DMS114 treated with DMSO at 0.1 percent for 48 hours (cell line): ENCODE measurements at regions not wholly inside any gene's neighbourhood (a gene's known extent, or its start where the extent isn't known, plus 50 kb on each side); places are given as distances from the start of the nearest gene placed in this dataset.

Experiments used
- DNase-seq: peaks from one replicate; lab custom pipeline; 2025; ENCODE audit not compliant: unreplicated experiment; lab: John Stamatoyannopoulos, UW

DNA sequence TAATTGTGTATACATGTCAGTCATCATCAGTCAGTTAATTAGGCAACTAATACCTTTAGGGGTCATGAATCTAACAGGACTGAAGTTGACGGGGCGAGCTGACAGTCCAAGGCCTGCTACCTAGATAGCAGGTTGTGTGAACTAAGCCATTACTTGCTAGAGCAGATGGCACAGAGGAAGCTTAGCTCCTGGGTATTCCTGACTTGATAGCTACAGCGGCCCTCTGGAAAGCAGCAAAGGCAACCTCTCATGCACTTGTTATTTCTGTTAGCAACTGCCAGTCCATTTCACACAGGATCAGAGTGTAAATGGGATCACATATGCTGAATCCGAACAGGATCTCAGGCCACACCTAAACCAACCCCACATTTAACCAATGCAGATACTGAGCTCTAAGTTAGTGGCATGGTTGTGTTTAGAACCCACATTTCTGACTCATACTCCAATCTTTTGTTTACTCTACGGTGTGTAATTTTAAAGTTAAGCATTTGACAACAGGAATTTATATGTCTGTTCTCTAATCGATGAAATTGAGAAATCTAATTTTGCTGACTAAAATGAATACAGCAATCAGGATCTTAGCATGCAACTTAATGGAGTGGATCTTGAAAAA, 521.3 kb upstream of the ZNF608 start:
- no peak for DNase-seq

DNA sequence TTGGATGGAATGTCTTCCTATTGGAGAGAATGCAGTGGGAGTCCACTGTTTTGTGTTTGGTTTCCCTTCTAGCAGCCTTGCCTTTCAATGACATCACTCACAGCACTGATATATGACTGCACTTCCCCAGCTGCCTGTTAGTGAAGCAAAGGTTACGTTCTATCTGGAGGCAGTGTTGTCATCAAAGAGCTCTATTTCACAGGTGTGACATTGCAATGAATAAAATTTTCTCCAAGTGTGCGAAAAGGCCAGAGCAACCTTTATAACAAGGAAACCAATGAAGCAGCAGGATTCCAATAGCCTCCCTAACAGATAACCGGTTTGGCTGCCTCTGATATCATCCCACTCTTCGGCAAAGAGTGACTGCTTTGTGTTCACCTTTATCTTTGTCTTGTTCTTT, 523.5 kb upstream of the ZNF608 start:
- DNase-seq, result no peak

DNA sequence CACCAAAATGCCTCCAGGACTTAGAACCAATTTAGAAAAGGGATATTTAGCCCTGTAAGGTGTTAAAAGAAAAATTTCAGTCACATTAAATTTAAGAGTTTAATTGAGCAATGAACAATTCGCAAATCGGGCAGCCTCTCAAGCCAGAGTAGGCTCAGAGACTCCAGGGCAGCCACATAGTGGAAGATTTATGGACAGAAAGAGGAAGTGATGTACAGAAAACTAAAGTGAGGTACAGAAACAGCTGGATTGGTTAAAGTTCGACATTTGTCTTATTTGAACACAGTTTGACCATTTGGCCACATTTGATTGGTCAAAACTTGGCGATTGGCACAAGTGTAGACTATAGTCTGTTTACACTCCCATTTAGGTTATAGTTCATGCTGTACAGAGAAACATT, 525.9 kb upstream of the ZNF608 start:
- no peak for DNase-seq

DNA sequence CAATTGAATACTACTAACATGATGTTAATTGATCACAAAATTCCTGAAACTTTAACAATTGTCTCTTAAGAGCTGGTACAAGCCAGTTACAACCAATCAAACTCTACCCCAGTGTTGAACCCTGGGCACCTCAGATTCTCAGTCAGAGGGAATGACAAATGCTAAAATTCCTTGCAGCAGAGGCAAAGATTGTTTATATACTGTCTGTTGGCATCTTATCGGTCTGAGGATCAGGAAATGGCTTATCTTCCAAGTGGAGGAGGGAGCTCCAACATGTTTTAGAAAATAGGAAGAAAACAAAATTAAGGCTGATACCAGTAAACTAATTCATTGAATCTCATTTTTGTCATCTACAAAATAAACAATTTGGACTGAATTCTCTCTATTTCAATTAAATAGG, 527.8 kb upstream of the ZNF608 start:
- DNase-seq, result no peak

DNA sequence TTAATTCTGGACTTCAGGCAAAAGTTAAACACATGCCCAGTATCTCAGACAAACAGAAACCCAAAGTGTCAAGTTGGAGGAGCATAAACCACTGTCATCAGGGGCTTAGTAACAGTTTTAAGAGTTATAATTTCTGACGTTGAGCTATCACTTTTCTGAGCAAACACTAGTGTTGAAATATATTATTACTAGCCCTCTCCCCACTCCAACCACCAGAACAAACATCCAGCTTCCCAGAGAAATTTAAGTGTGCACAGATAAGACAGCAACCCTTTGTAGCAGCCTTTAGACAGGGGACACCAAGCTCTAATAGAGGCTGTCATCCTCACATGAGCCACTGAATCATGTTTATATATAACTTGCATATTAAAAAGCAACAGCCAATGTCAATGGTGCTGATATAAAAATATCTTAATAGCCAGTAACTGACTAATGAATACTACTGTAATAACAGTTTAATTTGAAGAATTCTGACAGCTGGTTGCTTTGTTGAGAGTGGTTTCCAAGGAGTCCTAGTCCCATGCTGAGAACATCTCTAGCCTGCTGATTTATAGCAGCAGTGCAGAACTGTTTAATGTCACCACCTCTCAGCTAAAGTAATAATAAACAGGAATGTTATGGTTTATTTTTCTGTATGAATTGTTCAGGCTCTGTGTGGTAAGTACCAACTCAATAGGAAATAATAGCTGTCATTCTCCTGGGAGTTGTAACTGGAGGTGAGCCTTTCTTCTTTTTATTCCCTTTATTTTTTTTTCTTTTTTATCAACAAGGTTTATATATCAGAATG, 528.7 kb upstream of the ZNF608 start:
- DNase-seq, result no peak

DNA sequence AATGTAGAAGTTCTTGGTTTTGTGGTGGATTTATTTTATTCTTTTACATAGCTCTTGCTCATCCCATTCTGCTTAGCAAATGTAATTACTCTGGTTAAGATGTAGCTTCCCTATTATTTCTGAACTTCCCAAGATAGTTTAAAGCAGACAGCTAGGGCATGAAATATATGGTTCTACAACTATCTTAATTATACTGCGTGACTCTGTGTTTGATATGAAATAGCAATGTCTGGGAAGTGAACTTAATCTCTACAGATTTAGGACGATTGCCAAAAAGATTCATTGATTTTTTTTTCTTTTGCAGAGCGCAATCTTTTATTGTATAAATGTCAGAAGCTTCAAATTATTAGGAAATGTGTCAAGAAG, 529.3 kb upstream of the ZNF608 start:
- no peak for DNase-seq

DNA sequence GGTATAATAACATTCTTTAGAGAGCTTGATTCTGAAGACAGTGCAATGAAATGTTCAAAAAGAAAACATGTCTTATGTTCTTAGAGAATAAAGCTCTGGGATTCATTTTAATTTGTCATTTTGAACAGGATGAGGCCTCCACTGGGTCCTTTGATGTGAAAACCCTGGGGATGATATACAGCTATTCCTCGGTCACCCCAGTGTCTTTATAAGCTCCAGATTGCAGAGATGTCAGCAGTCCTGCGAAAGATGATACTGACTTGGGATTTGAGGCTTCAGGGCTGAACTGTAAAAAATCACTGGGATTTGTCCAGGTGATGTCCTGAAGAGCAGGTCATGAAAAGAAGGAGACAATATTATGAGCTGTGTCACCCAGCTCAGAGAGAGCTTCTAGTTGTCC, 529.7 kb upstream of the ZNF608 start:
- DNase-seq, result no peak

DNA sequence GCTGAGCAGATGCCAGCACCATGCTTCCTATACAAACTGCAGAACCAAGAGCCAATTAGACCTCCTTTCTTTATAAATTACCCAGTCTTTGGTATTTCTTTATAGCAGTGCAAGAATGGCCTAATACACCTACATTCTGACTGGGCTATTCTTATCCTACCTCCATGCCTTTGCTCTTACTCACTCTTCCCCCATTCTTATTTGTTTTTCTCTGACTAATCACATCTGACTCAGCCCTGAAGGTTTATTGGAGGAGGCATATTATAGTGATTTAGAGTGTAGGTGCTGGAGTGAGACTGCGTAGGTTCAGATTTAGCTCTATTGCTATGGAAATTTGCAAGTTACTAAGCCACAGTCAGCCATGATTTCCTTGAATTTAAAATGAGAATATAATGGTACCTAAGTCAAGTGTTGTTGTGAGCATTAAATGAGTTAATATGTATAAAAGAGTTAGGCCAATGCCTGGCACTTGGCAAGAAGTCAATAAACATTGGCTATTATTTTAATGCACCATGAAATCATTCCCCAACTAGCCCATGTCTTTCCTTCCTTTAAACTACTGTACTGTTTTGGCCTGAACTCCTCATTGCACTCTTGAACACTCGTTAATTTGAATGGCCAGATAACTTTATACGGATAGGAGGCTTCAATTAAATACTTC, 531.2 kb upstream of the ZNF608 start:
- DNase-seq, result no peak

DNA sequence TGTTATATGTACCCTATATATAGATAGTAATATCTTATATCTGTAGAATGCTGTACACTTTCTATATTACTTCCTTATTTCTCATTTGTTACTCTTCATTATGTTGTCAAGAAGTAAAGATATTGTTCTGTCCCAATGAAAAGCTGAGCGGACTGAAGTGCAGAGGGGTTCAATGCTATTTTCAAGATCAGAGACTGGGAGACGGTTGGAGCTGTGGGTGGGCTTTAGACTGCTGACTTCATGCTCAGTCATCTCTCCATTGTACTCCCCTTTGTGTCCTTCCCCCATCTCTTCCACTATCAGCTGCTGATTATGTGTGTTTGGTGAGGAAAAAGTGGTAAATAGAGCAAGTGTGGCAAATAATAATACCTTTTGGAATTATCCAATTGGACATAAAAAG, 532.3 kb upstream of the ZNF608 start:
- DNase-seq, result no peak

DNA sequence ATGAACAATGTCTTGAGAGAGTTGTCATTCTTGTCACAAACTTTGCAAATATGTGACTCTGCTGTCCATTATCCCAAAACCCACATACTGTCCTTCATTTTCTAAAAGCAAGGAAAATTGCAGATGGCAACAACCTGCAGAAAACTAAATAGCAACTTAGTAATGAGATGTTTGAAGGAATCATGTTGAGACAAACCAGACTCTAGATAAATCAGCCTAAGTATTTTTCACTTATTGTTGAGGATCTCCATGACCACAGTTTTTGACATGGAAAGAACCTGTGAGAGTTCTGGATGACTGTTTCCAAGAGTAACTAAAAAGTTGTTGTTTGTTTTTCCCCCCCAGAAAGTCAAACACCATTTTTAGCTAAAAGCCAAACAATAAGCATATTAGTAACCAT, 535.2 kb upstream of the ZNF608 start:
- no peak for DNase-seq

DNA sequence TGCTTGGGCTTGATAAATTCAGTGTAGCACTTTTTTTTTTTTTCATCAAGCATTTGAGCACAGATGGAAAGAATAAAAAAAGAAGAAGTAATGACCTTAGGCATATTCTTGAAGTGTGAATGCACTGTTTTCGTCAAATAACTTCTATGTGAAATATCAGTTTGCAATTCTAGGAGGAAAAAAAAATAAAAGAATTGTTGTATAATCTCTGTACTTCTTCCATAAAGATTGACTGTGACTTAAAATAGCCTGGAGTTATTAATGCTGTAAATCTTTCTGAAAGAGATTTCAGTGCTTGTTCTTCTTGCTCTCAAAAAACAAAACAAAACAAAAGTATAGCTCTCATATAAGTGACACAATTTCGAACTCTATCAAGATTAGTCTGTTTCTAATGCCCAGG, 536.9 kb upstream of the ZNF608 start:
- no peak for DNase-seq

DNA sequence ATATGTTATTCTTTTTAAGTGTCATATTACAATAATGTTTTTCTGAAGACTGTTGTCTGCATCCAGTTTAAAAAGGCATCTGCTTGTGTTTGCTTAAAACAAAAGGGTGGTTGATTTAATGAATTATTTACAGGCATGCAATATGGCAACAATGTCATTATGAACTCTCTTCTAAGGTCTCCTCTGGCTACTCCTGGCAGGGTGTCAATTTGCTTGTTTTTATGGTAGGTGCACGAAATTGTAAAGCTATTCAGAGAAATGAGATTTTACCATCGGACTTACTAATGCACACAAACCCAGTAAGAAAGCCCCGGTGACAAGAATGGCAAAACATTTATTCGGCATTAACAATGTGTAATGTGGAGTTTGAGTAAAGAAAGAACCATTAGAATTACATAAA, 539.8 kb upstream of the ZNF608 start:
- no peak for DNase-seq

DNA sequence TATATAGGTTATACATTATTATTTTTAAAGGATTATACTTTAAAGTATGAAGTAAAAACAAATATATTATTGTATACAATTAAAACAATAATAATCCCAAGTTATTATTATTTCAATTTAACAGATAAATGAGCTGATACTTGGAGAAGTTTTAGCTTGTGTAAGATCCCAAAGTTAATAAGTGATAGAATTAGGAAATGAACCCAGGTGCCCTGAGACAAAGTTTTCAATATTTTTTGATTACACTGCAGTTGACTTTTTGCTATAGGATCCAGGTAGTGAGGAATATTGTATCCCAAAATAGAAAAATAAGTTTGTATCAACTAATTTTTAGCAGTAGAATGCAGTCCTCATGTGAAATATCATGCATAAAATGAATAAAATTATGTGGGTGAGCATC, 543.2 kb upstream of the ZNF608 start:
- DNase-seq, result no peak

DNA sequence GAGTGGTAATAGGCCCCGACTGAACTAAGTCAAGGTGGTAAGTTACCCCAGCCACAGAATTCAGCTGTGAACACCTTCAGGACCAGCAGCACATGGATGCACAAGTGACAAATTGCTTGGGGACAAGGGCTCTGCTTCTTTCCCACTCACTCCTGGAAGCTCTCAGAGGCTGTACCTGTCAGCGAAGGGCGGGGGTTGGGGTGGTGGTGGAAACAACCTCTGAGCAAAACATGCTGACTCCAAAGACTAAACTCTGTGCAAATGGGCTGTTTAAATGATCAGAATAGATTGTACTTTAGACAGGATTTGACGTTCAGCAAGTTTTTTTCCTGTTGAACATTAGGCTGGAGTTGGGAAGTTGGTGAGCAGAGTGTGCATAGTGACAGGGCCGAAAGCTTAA, 544.5 kb upstream of the ZNF608 start:
- no peak for DNase-seq

DNA sequence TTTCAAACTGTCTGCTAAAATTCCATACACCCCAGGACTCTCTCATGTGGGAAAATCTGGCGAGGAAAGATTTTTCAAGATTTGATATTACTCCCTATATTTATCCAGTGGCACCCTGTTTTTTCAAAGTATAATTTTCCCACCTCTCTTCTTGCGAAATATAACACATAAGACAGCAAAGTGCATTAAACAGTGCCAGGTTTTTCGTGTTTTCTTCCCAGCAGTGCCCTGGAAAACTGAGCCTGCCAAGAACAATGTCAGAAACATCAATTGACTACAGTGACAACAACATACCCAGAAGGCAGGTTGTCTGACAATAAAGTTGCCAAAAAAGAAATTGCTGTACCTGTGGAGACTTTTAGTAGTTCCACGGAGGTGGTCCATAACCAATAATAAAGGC, 545.0 kb upstream of the ZNF608 start:
- no peak for DNase-seq

DNA sequence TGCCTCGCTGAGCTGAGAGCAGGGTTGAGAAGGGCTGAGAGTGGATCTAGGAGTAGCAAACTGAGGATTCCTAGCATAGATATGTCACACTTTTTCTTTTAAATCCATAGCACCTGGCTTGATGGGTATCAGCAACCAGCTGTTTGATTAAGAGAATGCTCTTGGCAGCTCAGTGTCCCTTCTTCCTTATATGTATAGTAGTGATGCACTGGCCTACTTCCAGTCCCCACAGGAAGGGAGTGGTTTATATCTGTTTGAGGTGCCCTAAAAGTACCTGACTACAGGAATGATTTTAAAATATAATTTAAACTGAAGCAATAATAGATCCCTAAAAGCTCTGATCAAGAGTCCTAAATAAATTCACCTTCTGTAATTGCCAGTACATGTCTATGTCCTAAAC, 546.8 kb upstream of the ZNF608 start:
- no peak for DNase-seq

DNA sequence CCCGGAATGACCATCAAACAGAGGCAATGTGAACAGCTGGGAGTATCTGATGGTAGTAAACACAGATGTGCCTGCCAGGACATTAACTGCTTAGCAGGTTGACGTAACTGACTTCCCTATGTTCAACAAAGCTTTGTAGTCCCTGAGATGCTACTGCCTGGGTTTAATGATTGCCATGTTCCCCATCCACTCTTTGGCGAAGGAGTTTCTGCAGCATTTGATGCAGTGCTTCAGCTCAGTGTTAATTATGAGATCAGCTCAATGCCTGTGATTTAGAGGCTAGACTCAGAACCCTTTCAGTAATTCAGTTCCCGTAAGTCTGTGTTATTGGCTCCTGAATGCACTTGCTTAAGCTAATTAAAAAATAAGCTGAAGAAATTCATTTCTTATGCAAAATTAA, 547.3 kb upstream of the ZNF608 start:
- DNase-seq, result no peak

DNA sequence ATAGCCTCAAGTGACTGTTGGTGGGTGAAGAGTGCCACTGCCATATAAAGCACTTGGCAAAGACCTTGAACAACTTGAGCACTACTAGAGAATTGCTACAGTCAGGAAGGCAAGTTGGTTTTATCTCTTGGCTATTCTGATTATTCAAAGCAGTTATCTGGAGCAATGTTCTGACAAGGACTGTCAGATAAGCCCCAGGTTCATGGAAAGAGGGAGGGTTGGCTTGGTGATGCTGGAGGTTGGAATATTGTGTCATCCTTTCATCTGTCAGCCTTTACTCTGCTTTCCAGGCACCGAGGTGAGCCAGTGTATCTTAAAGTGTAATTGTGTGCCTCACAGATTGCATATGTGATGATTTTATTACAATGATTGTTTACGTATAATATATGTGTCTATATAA, 548.4 kb upstream of the ZNF608 start:
- no peak for DNase-seq

DNA sequence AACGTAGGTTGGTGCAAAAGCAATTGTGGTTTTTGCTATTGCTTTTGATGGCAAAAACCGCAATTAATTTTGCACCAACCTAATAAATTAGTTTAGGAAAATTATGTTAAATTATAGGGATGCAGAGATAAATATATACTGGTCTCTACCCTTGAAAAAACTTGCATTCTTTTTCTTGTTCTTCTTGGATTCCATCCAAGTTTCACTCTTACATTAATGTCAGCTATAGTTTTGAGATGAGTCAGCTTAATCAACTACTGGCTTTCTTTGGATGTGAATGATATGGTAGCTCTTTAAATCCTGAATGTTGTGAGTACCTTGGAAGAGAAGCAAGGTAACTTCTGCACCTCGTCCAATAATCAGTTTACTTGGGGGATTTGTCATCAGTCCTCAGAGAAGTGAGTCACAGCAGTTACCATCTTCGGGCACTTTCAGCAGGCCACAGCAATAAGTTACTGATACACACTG, 549.0 kb upstream of the ZNF608 start:
- DNase-seq, result no peak

DNA sequence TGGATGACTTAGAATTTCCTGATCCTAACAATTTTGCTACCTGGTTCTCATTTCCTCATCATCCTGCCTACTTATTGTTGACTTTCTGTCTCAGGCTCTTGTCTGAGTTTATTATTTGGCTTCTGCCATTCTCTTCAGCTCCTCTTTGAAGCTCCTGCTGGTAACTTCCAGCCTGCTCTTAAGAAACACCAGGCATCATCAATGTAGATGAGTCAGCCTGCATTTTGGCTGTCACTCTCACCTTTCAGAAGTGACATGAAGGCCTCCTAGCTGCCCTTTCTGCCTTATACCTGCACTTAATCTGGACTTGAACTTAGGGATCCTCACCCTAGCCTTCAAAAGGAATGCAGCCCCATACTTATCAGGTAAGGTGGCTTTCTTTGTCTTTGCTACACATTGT, 551.8 kb upstream of the ZNF608 start:
- no peak for DNase-seq

DNA sequence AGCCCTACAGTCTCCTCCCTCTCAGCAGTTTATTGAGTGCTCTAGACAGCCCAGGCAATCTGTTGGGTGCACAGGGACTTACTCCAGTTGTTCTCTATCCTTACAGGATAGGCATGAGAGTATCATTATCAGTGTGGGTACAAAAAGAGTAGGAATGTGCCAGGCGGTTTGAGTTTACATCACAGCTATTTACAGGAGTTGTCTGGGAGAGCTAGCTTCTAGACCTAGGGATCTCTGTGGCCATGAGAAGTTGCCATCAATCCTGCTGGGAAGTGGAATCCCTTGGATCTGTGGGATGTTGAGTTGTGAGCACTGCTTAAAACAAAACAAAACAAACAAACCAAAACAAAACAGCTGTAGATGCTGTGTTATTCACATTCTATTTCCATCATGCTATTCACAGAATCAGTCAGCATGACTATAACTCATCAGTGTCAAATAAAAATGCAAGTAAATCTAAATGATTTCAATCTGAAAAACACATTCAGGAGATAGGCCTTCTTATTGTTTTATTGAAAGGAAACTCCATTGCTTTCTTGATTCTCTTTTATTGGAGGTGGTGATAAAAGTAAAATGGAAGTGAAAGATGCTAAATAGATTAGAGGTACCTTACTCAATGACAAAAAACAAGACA, 552.4 kb upstream of the ZNF608 start:
- DNase-seq, result no peak

DNA sequence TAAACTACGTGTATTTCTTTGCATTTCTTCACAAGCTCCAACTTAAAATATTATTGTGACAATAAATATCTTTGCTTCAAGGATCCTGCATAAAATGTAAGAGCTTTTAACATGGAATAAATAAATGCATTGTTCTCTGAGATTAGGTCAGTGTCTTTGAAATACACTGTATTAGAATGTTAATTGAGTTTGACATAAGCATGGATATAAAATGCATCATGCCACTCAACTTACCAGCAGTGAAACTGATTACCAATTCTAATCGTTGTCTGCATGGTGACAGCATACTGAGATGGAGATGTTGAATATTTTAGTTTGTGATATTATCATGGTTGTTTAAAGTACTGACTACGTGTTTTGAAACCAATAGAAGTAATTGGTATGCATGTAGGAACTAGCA, 555.3 kb upstream of the ZNF608 start:
- no peak for DNase-seq
